CD4-positive, alpha-beta T cell treated with Interferon gamma for 1 hour (primary cell): ENCODE measurements at regions not wholly inside any gene's neighbourhood (a gene's known extent, or its start where the extent isn't known, plus 50 kb on each side); places are given as distances from the start of the nearest gene placed in this dataset.

Source experiments
- DNase-seq: peaks from one replicate; pipeline ENCODE4 v3.0.0-alpha.2; 2020

- DNase-seq, result no peak
These were observed 133.4 kb upstream of the FRMD6 start for GRCh38 chr14:51518280-51518679.

DNA sequence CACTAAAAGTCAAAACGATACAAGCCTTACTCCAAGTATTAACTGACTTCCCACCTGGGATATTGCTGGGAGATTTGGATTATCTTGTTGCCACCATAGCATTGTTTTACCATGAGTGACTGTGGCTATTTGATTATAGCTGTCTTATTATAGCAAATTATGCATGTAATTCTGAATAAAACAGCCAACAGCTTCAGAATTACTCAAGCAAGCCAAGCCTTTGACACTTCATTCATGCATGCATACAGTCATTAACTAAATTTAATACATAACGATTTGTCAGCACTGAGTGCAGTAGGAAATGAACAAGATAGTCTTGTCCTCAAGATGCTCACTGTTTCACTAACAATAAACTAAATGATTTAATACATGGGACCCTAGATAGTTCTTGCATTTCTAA is 133.0 kb upstream of the FRMD6 start:
- DNase-seq, result no peak

- no peak for DNase-seq
These were observed 131.6 kb upstream of the FRMD6 start for GRCh38 chr14:51520087-51520486.

- DNase-seq, result no peak
These were observed 129.9 kb upstream of the FRMD6 start for GRCh38 chr14:51521764-51522163.

DNA sequence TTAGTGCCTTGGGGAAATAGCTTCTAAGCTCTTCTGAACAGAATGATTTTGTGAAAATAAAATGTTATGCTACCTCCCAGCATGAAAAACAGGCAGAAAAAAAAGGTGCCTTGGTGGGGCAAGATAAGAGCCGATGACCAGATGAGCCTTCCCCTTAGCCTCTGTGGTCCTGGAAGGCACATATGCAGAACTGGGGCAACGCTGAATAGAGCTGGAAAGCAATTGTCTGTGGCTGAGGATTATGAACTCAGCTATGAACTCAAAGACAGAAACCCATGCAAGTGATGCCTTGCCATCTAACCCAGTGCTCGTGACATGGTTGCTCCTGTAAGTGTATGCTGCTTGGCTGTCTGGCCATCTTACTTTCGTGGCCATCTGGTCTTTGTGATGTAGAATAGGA is 128.5 kb upstream of the FRMD6 start:
- no peak for DNase-seq

- DNase-seq, result no peak
These were observed 126.0 kb upstream of the FRMD6 start for GRCh38 chr14:51525739-51526138.

DNA sequence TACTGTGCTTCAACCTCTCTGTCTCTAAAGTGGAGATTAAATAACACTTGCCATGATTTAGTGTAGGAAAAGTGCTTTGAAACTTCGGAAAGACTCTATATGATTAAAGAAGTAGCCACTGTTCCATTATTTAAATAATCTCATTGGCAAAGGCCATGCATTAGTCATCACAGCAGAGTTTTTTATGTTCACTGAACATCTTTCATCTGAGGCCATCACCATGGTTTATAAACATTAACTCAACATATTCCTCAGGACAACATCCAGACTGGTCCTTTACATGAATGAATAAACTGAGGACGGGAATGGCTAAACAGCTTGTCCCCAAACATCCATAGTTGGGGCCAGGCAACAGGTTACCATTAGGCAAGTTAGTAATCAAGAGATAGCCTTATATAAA is 124.6 kb upstream of the FRMD6 start:
- no peak for DNase-seq

- DNase-seq, result no peak
These were observed 122.0 kb upstream of the FRMD6 start for GRCh38 chr14:51529736-51530135.

DNA sequence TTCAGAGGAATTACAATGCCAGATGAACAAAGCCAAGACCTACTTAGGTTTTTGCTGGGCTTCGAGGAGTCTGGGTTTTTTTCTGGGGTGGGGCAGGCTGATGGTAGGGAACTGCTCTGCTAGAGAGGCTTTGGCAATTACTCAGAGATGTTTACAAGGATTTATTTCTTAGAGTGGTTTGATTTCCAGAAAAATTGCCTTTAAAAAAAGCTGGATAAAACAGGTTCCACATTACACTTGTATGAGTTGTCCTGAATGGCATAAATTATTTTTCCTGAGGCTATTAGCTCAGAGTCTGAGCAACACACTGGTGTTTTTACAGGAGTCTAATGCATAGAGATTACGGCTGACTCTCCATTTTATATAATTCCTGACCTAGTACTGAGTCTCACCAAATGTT is 118.5 kb upstream of the FRMD6 start:
- DNase-seq, result no peak

- DNase-seq, result no peak
These were observed 117.7 kb upstream of the FRMD6 start for GRCh38 chr14:51533872-51534553.

GRCh38 chr14:51534610-51535011 is 117.1 kb upstream of the FRMD6 start:
- no peak for DNase-seq

GRCh38 chr14:51535443-51536044 is 116.2 kb upstream of the FRMD6 start:
- no peak for DNase-seq

DNA sequence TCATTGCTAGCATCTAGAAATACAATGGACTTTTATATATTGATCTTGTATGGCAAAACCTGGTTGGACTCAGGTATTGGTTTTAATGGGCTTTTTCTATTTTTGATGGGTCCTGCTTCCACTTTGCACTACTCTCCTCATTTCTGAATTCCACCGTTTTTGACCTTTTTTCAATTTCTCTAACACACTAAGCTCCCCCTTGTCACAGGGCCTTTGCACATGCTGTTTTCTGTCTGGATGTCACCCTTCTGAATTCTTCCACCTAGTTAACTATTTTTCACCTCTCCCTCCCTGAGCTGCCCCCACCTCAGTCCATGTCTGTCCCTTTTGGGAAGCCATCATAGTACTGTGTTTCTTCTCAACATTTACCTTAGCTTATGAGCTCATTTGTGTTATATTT is 112.7 kb upstream of the FRMD6 start:
- DNase-seq, result no peak

GRCh38 chr14:51539571-51540037 is 112.1 kb upstream of the FRMD6 start:
- DNase-seq, result no peak

- DNase-seq, result no peak
These were observed 111.3 kb upstream of the FRMD6 start for GRCh38 chr14:51540364-51540763.

DNA sequence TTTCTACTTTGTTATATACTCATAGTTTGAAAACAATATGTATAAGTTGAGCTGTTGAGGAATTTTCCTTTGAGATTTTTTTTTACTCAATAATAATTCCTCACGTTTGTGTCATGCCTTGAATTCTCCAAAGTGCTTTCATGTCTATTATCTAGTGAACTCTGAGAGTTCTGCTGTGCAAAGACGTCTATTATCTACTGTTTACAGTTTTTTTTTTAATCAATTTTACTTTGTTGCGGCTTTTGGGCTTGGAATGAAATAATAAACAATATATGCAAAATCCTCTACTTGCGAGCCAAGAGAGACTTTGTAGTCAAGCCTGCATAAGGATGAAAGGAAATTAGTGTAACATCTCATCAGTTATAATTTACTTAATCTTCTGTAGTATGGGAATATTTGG is 107.2 kb upstream of the FRMD6 start:
- DNase-seq, result no peak

GRCh38 chr14:51544901-51545300 is 106.8 kb upstream of the FRMD6 start:
- no peak for DNase-seq

GRCh38 chr14:51545396-51545795 is 106.3 kb upstream of the FRMD6 start:
- DNase-seq, result no peak

DNA sequence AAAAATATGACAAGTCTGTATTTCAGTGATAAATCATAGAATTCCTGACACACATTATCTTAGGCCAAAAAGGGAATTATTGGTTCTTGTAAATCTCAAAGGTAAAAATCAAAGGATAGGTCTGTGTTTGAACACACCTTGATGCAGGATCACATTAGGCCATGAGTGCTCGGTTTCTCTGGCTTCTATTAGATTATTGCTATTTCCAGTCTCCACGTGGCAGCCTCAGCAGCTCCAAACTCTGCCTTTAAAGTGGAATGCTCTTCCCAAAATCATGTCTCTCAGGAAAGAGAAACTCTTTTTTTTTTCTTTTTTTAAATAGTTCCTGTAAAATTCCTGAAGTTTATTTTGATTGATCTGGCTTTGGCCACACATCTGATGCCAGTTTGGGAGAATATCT is 105.6 kb upstream of the FRMD6 start:
- no peak for DNase-seq

DNA sequence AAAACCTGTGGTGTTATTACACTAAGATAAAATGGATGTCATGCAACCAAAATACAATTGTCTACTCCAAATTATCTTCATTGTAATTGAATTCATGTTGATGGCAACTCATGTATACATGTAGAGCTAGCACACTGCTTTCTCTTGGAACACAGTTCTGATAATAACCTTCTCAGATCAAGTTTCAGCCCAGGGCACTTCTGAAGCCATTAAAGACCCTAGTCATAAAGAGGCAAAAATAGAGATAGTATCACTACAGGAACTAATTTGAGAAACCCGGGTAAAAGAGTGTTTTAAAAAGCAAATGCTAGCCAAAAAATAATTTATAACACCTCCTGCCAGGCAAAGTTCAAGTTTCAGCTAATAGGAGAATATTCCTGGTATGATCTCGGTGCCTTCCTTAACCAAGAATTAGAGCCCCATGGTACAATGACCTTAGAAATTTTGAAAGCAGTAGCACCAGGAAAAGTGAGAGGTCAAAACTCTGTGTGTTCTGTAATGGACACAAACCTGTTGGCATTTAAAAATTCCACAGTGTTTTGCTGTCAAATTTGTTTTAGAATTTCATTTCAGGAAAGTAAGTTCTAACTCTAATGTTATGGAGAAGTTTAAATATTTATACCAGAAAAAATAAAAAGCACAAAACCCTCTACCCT is 105.0 kb upstream of the FRMD6 start:
- DNase-seq, result no peak

DNA sequence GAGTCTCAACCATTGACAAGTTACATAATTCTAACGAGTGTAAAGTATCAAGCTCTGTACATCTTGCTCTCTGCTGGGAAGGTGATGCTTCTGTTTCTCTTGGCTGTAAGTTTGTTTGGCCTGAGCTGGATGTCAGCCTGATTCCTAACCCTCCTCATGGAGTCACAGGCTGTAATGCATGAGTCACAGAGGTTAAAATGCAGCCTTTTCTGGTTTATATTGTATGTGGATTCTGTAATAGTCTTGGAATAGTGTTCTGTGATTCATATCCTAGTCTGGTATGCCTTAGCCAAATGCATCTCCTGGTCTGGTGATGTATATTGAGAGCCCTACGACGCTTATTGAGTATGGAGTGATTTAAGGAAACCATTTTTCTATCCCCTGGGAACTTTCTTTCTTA is 104.5 kb upstream of the FRMD6 start:
- DNase-seq, result no peak

DNA sequence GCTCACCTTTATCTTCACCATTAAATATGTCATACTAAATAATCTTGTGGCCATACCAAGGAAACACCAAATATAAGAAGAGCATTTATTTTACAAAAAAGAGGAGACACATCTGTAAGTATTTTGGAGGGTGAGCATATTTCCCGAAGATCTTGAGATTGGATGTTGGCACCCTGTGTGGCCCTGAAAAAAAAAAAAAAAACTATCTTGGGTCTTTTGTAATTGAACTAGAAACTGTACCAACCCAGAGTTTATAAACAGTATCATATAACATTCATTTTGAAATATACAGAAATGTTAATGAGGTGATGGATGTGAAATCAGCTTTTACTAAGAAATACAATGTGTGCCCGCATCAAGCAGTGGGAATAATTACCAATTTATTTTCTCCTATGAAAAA is 104.0 kb upstream of the FRMD6 start:
- no peak for DNase-seq

GRCh38 chr14:51548187-51548586 is 103.5 kb upstream of the FRMD6 start:
- no peak for DNase-seq

- no peak for DNase-seq
These were observed 101.1 kb upstream of the FRMD6 start for GRCh38 chr14:51550636-51551035.

DNA sequence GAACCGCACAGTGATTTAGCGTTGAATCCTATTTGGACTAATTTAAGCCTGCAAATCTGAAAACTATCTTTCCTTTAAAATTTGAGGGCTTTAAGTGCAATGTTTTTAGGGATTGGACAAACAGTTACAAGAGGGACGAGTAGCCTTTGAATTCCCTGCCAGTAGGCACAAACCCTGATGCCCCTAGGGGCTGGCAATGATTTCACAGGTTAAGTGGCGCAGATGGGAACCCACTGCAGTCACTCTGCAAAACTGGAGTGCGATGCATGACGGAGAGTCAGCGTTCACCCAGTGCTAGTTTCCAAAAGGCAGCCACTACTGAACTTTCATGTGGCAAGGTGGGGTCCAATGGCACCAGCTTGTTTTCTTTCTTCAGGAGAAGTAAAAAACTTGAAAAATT is 99.4 kb upstream of the FRMD6 start:
- DNase-seq, result no peak
